GM12878 (cell line): ENCODE measurements at regions not wholly inside any gene's neighbourhood (a gene's known extent, or its start where the extent isn't known, plus 50 kb on each side); places are given as distances from the start of the nearest gene placed in this dataset.

Experiments
- ATAC-seq: fragments of 200-7000 bp; cut with Tn5 transposase; 3 replicates; pipeline ENCODE4 v1.9.1; 2020; ENCODE audit warnings: mild to moderate bottlenecking, moderate library complexity
- BruUV-seq: library from RNA; stranded (reverse); fragments of 400-500 nt; replicated peaks from 2 replicates; lab custom pipeline; 2021; lab: Mats Ljungman, UMichigan
- CTCF ChIA-PET: fragments of 300-600 bp; sonication (Branson Sonifier 250); formaldehyde crosslinking; extraction: SDS; loops from one replicate; lab custom pipeline; 2021; ENCODE audit warnings: inconsistent platforms; lab: Yijun Ruan, JAX
- POLR2A ChIA-PET: fragments of 350-600 bp; formaldehyde crosslinking; extraction: SDS; loops from one replicate; lab custom pipeline; 2021; ENCODE audit warnings: inconsistent platforms; lab: Charles Lee
- RAD21 ChIA-PET: fragments of 300-600 bp; sonication (Branson Sonifier 250); formaldehyde crosslinking; loops from one replicate; lab custom pipeline; 2023; ENCODE audit warnings: antibody characterized with exemption; ENCODE audit not compliant: unreplicated experiment; lab: Charles Lee
- SMC1A ChIA-PET: fragments of 300-600 bp; sonication (Branson Sonifier 250); formaldehyde crosslinking; loops from one replicate; lab custom pipeline; 2023; ENCODE audit not compliant: unreplicated experiment, uncharacterized antibody; lab: Charles Lee
- DNase-seq: peaks from one replicate; pipeline ENCODE4 v3.0.0-alpha.2; 2011; ENCODE audit warnings: low read depth, low spot score
- FAIRE-seq: peaks from 3 replicates; lab custom pipeline; 2011; peaks lifted over from hg19 to GRCh38; lab: Jason Lieb, UNC
- H2AFZ ChIP-seq: 2 replicates; pipeline ENCODE4 v1.6.0; 2011; ENCODE audit warnings: low read depth, low read length, control low read depth; ENCODE audit not compliant: control insufficient read depth
- H3K27ac ChIP-seq: 2 replicates; pipeline ENCODE4 v1.5.1; 2011; ENCODE audit warnings: control low read depth; ENCODE audit not compliant: control insufficient read depth, insufficient read depth
- H3K27me3 ChIP-seq, 2 experiments: replicated peaks in 1 of 2; 2 replicates each; pipeline versions ENCODE4 v1.6.0 to v1.6.1; 2011; ENCODE audit warnings: low read length in 1 of 2; ENCODE audit not compliant: control insufficient read depth in 2 of 2, insufficient read depth in 2 of 2
- H3K36me3 ChIP-seq, 2 experiments: 2 replicates each; pipeline ENCODE4 v1.5.1; 2011; ENCODE audit warnings: low read length in 1 of 2; ENCODE audit not compliant: control insufficient read depth in 2 of 2, insufficient read depth in 2 of 2
- H3K4me1 ChIP-seq: 2 replicates; pipeline ENCODE4 v1.6.1; 2011; ENCODE audit warnings: mild to moderate bottlenecking, low read length, moderate library complexity, mixed read lengths; ENCODE audit not compliant: control insufficient read depth, insufficient read depth
- H3K4me2 ChIP-seq: 2 replicates; pipeline ENCODE4 v1.6.0; 2011; ENCODE audit warnings: control low read depth; ENCODE audit not compliant: control insufficient read depth, insufficient read depth
- H3K4me3 ChIP-seq: fragments of 200-600 bp; sonication (generic); 2 replicates; pipeline ENCODE4 v1.5.1; 2016
- H3K79me2 ChIP-seq: 2 replicates; pipeline ENCODE4 v1.6.0; 2011; ENCODE audit warnings: low read length; ENCODE audit not compliant: control insufficient read depth, insufficient read depth
- H3K9ac ChIP-seq: 2 replicates; pipeline ENCODE4 v1.8.0; 2011; ENCODE audit warnings: low read length, control low read depth, mixed read lengths; ENCODE audit not compliant: control insufficient read depth, insufficient read depth
- H3K9me3 ChIP-seq: replicated peaks from 3 replicates; pipeline ENCODE4 v1.5.1; 2011; ENCODE audit warnings: mild to moderate bottlenecking, low read length; ENCODE audit not compliant: control insufficient read depth, insufficient read depth
- H4K20me1 ChIP-seq: 2 replicates; pipeline ENCODE4 v1.6.0; 2011; ENCODE audit not compliant: control insufficient read depth, insufficient read depth
- BHLHE40 ChIP-seq, 2 experiments: fragments of 450-650 bp in 1 of 2; IDR thresholded peaks; 2 replicates each; pipeline ENCODE4 v1.6.1; 2011 to 2017; ENCODE audit warnings: low read depth in 2 of 2, borderline replicate concordance in 1 of 2, improper control_type of control experiment in 1 of 2, low read length in 1 of 2, mild to moderate bottlenecking in 1 of 2
- DPF2 ChIP-seq: fragments of 450-650 bp; IDR thresholded peaks from 2 replicates; pipeline ENCODE4 v1.6.1; 2017; ENCODE audit warnings: mild to moderate bottlenecking
- GATAD2B ChIP-seq: fragments of 450-650 bp; conservative IDR thresholded peaks from 2 replicates; pipeline ENCODE4 v1.6.1; 2017; ENCODE audit warnings: low read depth, mild to moderate bottlenecking, moderate library complexity
- HDAC6 ChIP-seq: fragments of 200-600 bp; sonication (generic); IDR thresholded peaks from one replicate; pipeline ENCODE4 v1.8.0; 2017; ENCODE audit warnings: antibody characterized with exemption; ENCODE audit not compliant: unreplicated experiment
- HSF1 ChIP-seq: fragments of 150-350 bp; IDR thresholded peaks from 2 replicates; pipeline ENCODE4 v1.6.1; 2014; ENCODE audit warnings: mild to moderate bottlenecking, low read depth, low read length
- JUND ChIP-seq: IDR thresholded peaks from 2 replicates; pipeline ENCODE4 v1.6.1; 2012; ENCODE audit warnings: low read depth, mild to moderate bottlenecking, low read length, improper control_type of control experiment, moderate library complexity
- KAT2A ChIP-seq: conservative IDR thresholded peaks from 2 replicates; pipeline ENCODE4 v1.6.1; 2011; ENCODE audit warnings: low read depth, low read length; ENCODE audit not compliant: control insufficient read depth
- MEF2B ChIP-seq: fragments of 450-650 bp; IDR thresholded peaks from 2 replicates; pipeline ENCODE4 v1.6.1; 2018; ENCODE audit warnings: mild to moderate bottlenecking, moderate library complexity; ENCODE audit not compliant: partially characterized antibody, poor library complexity, severe bottlenecking
- NBN ChIP-seq: fragments of 450-650 bp; IDR thresholded peaks from 2 replicates; pipeline ENCODE4 v1.6.1; 2016
- NFXL1 ChIP-seq: fragments of 450-650 bp; IDR thresholded peaks from 2 replicates; pipeline ENCODE4 v1.6.1; 2017; ENCODE audit warnings: antibody characterized with exemption, mild to moderate bottlenecking, borderline replicate concordance
- NFYA ChIP-seq: IDR thresholded peaks from 2 replicates; pipeline ENCODE4 v1.6.1; 2011; ENCODE audit warnings: low read depth, mild to moderate bottlenecking, low read length, improper control_type of control experiment, borderline replicate concordance
- POLR2A ChIP-seq: IDR thresholded peaks from 2 replicates; pipeline ENCODE4 v1.6.1; 2011; ENCODE audit warnings: low read depth, mild to moderate bottlenecking, low read length
- SREBF2 ChIP-seq: IDR thresholded peaks from 2 replicates; pipeline ENCODE4 v1.6.1; 2012; ENCODE audit warnings: mild to moderate bottlenecking, low read length
- WGBS: methylation state at CpG from one replicate; pipeline ENCODE4 v1.1.6; 2016; ENCODE audit warnings: low lambda C conversion rate; ENCODE audit not compliant: insufficient replicate concordance, insufficient coverage; ENCODE audit errors: missing lambda C conversion rate; 5-methylcytosine and 5-hydroxymethylcytosine counted together
- in situ Hi-C: fragments of 300-500 bp; cut with MboI; formaldehyde crosslinking; loops from 9 replicates; pipeline ENCODE4 v1.14.3; 2018; ENCODE audit warnings: mixed read lengths
- intact Hi-C: fragments of 100-400 bp; cut with micrococcal nuclease; formaldehyde crosslinking; loops from one replicate; pipeline ENCODE4 v1.14.2; 2022; ENCODE audit not compliant: unreplicated experiment
- TF ChIP-seq, protein P1 (sequence below): IDR thresholded peaks from 2 replicates; pipeline ENCODE4 v1.6.1; 2012; ENCODE audit warnings: mild to moderate bottlenecking, low read depth, low read length

DNA sequence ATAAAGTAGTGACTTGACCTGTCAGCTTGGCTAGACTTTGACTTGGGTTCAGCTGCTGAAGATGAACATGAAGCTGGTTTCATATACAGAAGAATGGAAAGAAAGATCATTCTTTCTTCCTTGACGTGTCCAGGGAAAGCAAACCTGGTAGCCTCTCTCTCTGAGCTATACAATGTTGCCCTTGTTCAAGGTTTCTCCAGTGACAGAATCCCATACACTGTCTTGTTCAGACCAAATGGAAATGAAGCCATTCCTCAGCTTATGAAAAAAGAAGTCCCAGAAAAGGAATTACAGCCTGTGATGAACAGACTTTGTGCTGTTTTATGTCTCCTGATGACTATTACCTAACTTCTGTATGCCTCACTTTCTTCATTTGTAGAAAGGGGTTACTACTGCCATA, 349.8 kb upstream of the KLF4 start:
- ATAC-seq (no peak), DNase-seq (no peak), FAIRE-seq (no peak)
- ChIA-PET SMC1A (interaction anchor here (0.8 kb wide), 1 partner anchor 20 kb away, joined by 3 read pairs; no protein-coding TSS in a partner anchor), RAD21 (no interaction called here)
- WGBS = 0% methylated on average over 1 of the region's 1 CpG
- TF ChIP-seq JUND = no peak
- no peak for TF ChIP-seq NBN
- TF ChIP-seq NFXL1 = no peak
- no peak for TF ChIP-seq POLR2A
- TF ChIP-seq HDAC6 = no peak
- no peak for TF ChIP-seq KAT2A
- no peak for TF ChIP-seq NFYA
- TF ChIP-seq SREBF2 = no peak
- TF ChIP-seq MEF2B = no peak
- no peak for TF ChIP-seq HSF1
- no peak for TF ChIP-seq BHLHE40 (IDR thresholded peaks at IDR 0.05; ENCODE audit: borderline replicate concordance in 1 of 2, low read depth in 2 of 2, low read length in 1 of 2)
- TF ChIP-seq, protein P1, sequence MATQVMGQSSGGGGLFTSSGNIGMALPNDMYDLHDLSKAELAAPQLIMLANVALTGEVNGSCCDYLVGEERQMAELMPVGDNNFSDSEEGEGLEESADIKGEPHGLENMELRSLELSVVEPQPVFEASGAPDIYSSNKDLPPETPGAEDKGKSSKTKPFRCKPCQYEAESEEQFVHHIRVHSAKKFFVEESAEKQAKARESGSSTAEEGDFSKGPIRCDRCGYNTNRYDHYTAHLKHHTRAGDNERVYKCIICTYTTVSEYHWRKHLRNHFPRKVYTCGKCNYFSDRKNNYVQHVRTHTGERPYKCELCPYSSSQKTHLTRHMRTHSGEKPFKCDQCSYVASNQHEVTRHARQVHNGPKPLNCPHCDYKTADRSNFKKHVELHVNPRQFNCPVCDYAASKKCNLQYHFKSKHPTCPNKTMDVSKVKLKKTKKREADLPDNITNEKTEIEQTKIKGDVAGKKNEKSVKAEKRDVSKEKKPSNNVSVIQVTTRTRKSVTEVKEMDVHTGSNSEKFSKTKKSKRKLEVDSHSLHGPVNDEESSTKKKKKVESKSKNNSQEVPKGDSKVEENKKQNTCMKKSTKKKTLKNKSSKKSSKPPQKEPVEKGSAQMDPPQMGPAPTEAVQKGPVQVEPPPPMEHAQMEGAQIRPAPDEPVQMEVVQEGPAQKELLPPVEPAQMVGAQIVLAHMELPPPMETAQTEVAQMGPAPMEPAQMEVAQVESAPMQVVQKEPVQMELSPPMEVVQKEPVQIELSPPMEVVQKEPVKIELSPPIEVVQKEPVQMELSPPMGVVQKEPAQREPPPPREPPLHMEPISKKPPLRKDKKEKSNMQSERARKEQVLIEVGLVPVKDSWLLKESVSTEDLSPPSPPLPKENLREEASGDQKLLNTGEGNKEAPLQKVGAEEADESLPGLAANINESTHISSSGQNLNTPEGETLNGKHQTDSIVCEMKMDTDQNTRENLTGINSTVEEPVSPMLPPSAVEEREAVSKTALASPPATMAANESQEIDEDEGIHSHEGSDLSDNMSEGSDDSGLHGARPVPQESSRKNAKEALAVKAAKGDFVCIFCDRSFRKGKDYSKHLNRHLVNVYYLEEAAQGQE = no peak
- TF ChIP-seq GATAD2B = no peak
- no peak for TF ChIP-seq DPF2
- TF ChIP-seq, all 136 proteins: peak for 0
- Histone ChIP-seq H3K79me2 (no peaks in the 10 kb centered on the region), H3K9me3 (no peaks in the 10 kb centered on the region), H3K36me3 (no peaks in the 10 kb centered on the region), H3K9ac (no peak overlapping the region), H4K20me1 (no peaks in the 10 kb centered on the region), H3K4me3 (no peak overlapping the region), H3K4me2 (no peak overlapping the region), H3K4me1 (no peaks in the 10 kb centered on the region), H3K27ac (no peak overlapping the region), H3K27me3 (no peaks in the 10 kb centered on the region), H2AFZ (no peak overlapping the region)
- CTCF ChIA-PET = no interaction called here
- intact Hi-C loops (no loop called here), in situ Hi-C loops (no loop called here)
- POLR2A ChIA-PET = no interaction called here
- no TSS peak for BruUV-seq
